Cardiac muscle cell (in vitro differentiated cells and primary cell): ENCODE measurements at regions not wholly inside any gene's neighbourhood (a gene's known extent, or its start where the extent isn't known, plus 50 kb on each side); places are given as distances from the start of the nearest gene placed in this dataset.

Experiments used
- DNase-seq, 2 donors: peaks; one replicate each; pipeline versions ENCODE4 v3.0.0 to v3.0.0-alpha.2; 2010 to 2017; ENCODE audit warnings: low read depth in 1 of 2, low spot score in 1 of 2
- H3K27ac ChIP-seq: fragments of 200-600 bp; sonication (generic); 2 replicates; pipeline ENCODE4 v1.5.1; 2016
- H3K27me3 ChIP-seq: fragments of 200-600 bp; sonication (generic); 2 replicates; pipeline ENCODE4 v1.6.0; 2016; ENCODE audit warnings: control low read depth
- H3K36me3 ChIP-seq: fragments of 200-600 bp; sonication (generic); 2 replicates; pipeline ENCODE4 v1.5.1; 2016; ENCODE audit warnings: control low read depth
- H3K4me1 ChIP-seq: fragments of 200-600 bp; sonication (generic); 2 replicates; pipeline ENCODE4 v1.8.1; 2017; ENCODE audit warnings: low read depth, mild to moderate bottlenecking, mixed run types
- H3K4me3 ChIP-seq: fragments of 200-600 bp; sonication (generic); 2 replicates; pipeline ENCODE4 v1.5.1; 2016; ENCODE audit warnings: mild to moderate bottlenecking
- H3K9me3 ChIP-seq: fragments of 200-600 bp; sonication (generic); 2 replicates; pipeline ENCODE4 v1.5.1; 2017; ENCODE audit warnings: low read depth, mild to moderate bottlenecking, control low read depth
- TF ChIP-seq, protein P1 (sequence below): IDR thresholded peaks from 2 replicates; pipeline ENCODE4 v1.5.1; 2012; ENCODE audit warnings: low read depth, mild to moderate bottlenecking, low read length

DNA sequence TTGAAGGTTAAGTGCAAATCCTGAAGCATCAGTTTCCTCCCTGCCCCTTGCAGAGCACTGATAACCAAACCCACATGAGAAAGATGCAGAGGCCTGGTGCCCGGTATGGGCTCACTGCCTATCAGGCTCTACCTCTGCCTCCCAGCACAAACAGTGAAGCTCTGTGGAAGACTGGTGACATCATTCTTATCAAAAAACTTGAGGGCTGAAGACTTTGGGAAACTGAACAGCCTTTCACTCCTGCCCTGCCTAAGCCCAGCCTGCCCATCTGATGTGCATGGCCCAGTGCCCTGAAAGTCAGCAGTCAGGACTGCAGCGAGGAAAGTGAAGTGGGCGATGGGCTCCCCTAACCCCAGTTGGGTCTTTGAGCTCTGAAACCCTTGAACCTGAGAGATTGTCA is 174.8 kb upstream of the ARL4C start:
- Histone ChIP-seq H3K4me3 (no peak overlapping the region), H3K27me3 (no peaks in the 10 kb centered on the region), H3K9me3 (no peaks in the 10 kb centered on the region), H3K36me3 (no peaks in the 10 kb centered on the region), H3K4me1 (peaks cover 5% of the 10 kb centered on the region), H3K27ac (no peak overlapping the region)
- no peak for DNase-seq
- TF ChIP-seq, protein P1, sequence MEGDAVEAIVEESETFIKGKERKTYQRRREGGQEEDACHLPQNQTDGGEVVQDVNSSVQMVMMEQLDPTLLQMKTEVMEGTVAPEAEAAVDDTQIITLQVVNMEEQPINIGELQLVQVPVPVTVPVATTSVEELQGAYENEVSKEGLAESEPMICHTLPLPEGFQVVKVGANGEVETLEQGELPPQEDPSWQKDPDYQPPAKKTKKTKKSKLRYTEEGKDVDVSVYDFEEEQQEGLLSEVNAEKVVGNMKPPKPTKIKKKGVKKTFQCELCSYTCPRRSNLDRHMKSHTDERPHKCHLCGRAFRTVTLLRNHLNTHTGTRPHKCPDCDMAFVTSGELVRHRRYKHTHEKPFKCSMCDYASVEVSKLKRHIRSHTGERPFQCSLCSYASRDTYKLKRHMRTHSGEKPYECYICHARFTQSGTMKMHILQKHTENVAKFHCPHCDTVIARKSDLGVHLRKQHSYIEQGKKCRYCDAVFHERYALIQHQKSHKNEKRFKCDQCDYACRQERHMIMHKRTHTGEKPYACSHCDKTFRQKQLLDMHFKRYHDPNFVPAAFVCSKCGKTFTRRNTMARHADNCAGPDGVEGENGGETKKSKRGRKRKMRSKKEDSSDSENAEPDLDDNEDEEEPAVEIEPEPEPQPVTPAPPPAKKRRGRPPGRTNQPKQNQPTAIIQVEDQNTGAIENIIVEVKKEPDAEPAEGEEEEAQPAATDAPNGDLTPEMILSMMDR, result no peak

- H3K4me1 ChIP-seq, result peaks cover 2% of the 10 kb centered on the region
- no peak overlapping the region for H3K27ac ChIP-seq
- H3K9me3 ChIP-seq, result no peaks in the 10 kb centered on the region
- no peaks in the 10 kb centered on the region for H3K27me3 ChIP-seq
- TF ChIP-seq, protein P1, result no peak
- H3K4me3 ChIP-seq, result no peak overlapping the region
- no peaks in the 10 kb centered on the region for H3K36me3 ChIP-seq
- DNase-seq, result no peak
Measured at GRCh38 chr2:234671231-234671630, 174.3 kb upstream of the ARL4C start.

- H3K27me3 ChIP-seq, result no peaks in the 10 kb centered on the region
- H3K4me3 ChIP-seq, result no peak overlapping the region
- no peak overlapping the region for H3K27ac ChIP-seq
- H3K4me1 ChIP-seq, result no peaks in the 10 kb centered on the region
- H3K36me3 ChIP-seq, result no peaks in the 10 kb centered on the region
- no peak for DNase-seq
- TF ChIP-seq, protein P1, result no peak
- H3K9me3 ChIP-seq, result no peaks in the 10 kb centered on the region
Measured at GRCh38 chr2:234670806-234671205, 173.9 kb upstream of the ARL4C start.

- Histone ChIP-seq H3K27ac (no peak overlapping the region), H3K4me3 (no peak overlapping the region), H3K9me3 (no peaks in the 10 kb centered on the region), H3K27me3 (no peaks in the 10 kb centered on the region), H3K36me3 (no peaks in the 10 kb centered on the region), H3K4me1 (no peaks in the 10 kb centered on the region)
- peak in 1 of 2 donors; percentile 89 for DNase-seq
- TF ChIP-seq, protein P1, result no peak
Measured at GRCh38 chr2:234670052-234670451, 173.2 kb upstream of the ARL4C start.

DNA sequence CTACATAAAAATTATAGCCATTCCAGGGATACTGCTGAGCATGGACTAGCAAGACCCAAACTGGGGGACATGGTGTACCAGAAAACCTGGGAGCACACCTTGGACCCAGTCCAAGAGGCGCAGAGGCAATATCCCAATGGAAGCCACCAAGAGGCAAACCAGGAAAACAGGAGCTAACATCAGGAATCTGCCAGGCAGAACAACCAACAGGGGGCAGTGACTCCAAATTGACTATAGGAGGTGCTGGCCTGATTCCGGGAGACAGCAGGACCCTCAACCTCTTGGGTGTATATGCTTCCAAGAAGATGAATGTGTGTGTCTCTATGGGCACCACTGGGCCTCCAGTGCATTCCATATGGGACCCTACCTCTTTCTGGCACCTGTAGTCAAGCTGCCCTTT is 172.7 kb upstream of the ARL4C start:
- Histone ChIP-seq H3K9me3 (no peaks in the 10 kb centered on the region), H3K4me3 (no peak overlapping the region), H3K4me1 (no peaks in the 10 kb centered on the region), H3K27me3 (no peaks in the 10 kb centered on the region), H3K36me3 (no peaks in the 10 kb centered on the region), H3K27ac (no peak overlapping the region)
- DNase-seq, result peak in 1 of 2 donors; percentile 20
- TF ChIP-seq, protein P1, result peak; percentile 17

- no peaks in the 10 kb centered on the region for H3K27me3 ChIP-seq
- no peaks in the 10 kb centered on the region for H3K9me3 ChIP-seq
- no peak overlapping the region for H3K4me3 ChIP-seq
- no peaks in the 10 kb centered on the region for H3K4me1 ChIP-seq
- H3K27ac ChIP-seq, result no peak overlapping the region
- DNase-seq, result no peak
- TF ChIP-seq, protein P1, result no peak
- H3K36me3 ChIP-seq, result no peaks in the 10 kb centered on the region
Measured at GRCh38 chr2:234669001-234669400, 172.1 kb upstream of the ARL4C start.
